Smooth muscle cell (in vitro differentiated cells): ENCODE measurements at regions not wholly inside any gene's neighbourhood (a gene's known extent, or its start where the extent isn't known, plus 50 kb on each side); places are given as distances from the start of the nearest gene placed in this dataset.

Source experiments
- DNase-seq: peaks from one replicate; lab custom pipeline; 2025; ENCODE audit not compliant: unreplicated experiment; lab: John Stamatoyannopoulos, UW
- H2AFZ ChIP-seq: fragments of 200-600 bp; sonication (generic); 2 replicates; pipeline ENCODE4 v1.6.0; 2016; ENCODE audit warnings: antibody characterized with exemption, low read depth, mild to moderate bottlenecking
- H3F3A ChIP-seq: fragments of 200-600 bp; sonication (generic); 2 replicates; pipeline ENCODE4 v1.6.0; 2017; ENCODE audit warnings: antibody characterized with exemption, low read depth
- H3K27ac ChIP-seq: fragments of 200-600 bp; sonication (generic); 2 replicates; pipeline ENCODE4 v1.5.1; 2016; ENCODE audit warnings: low read depth, mild to moderate bottlenecking
- H3K27me3 ChIP-seq: fragments of 200-600 bp; sonication (generic); 2 replicates; pipeline ENCODE4 v1.6.1; 2016; ENCODE audit warnings: low read depth, mild to moderate bottlenecking
- H3K36me3 ChIP-seq: fragments of 200-600 bp; sonication (generic); 2 replicates; pipeline ENCODE4 v1.5.1; 2016; ENCODE audit warnings: low read depth
- H3K4me1 ChIP-seq: fragments of 200-600 bp; sonication (generic); 2 replicates; pipeline ENCODE4 v1.5.1; 2016; ENCODE audit warnings: low read depth
- H3K4me2 ChIP-seq: fragments of 200-600 bp; sonication (generic); 2 replicates; pipeline ENCODE4 v1.6.0; 2016; ENCODE audit warnings: mild to moderate bottlenecking
- H3K4me3 ChIP-seq: fragments of 200-600 bp; sonication (generic); 2 replicates; pipeline ENCODE4 v1.5.1; 2016; ENCODE audit warnings: mild to moderate bottlenecking
- H3K79me2 ChIP-seq: fragments of 200-600 bp; sonication (generic); 2 replicates; pipeline ENCODE4 v1.6.0; 2016; ENCODE audit warnings: low read depth, mild to moderate bottlenecking
- H3K9ac ChIP-seq: fragments of 200-600 bp; sonication (generic); 2 replicates; pipeline ENCODE4 v1.6.0; 2016; ENCODE audit warnings: low read depth
- H3K9me3 ChIP-seq: fragments of 200-600 bp; sonication (generic); replicated peaks from 2 replicates; pipeline ENCODE4 v1.5.1; 2016; ENCODE audit warnings: low read depth
- H4K20me1 ChIP-seq: fragments of 200-600 bp; sonication (generic); 2 replicates; pipeline ENCODE4 v1.6.0; 2016; ENCODE audit warnings: low read depth
- CTCF ChIP-seq: fragments of 200-600 bp; sonication (generic); IDR thresholded peaks from 2 replicates; pipeline ENCODE4 v1.5.1; 2017; ENCODE audit warnings: borderline replicate concordance, mild to moderate bottlenecking, antibody characterized with exemption; ENCODE audit not compliant: insufficient read depth, poor library complexity, severe bottlenecking
- WGBS: methylation state at CpG from one replicate; pipeline ENCODE4 v1.1.7; 2016; ENCODE audit warnings: low lambda C conversion rate; 5-methylcytosine and 5-hydroxymethylcytosine counted together

GRCh38 chr5:153187503-153187902 lies 303.0 kb upstream of the GRIA1 start:
- Histone ChIP-seq H3K4me3 (no peak overlapping the region), H3K27me3 (no peaks in the 10 kb centered on the region), H2AFZ (no peak overlapping the region), H3K4me2 (no peak overlapping the region), H3K9me3 (no peaks in the 10 kb centered on the region), H3K79me2 (no peaks in the 10 kb centered on the region), H3K4me1 (no peaks in the 10 kb centered on the region), H3F3A (no peaks in the 10 kb centered on the region), H3K9ac (no peak overlapping the region), H4K20me1 (no peaks in the 10 kb centered on the region), H3K36me3 (no peaks in the 10 kb centered on the region), H3K27ac (no peak overlapping the region)
- no peak for DNase-seq
- 45% methylated on average over 1 of the region's 1 CpG for WGBS
- no peak for TF ChIP-seq CTCF

DNA sequence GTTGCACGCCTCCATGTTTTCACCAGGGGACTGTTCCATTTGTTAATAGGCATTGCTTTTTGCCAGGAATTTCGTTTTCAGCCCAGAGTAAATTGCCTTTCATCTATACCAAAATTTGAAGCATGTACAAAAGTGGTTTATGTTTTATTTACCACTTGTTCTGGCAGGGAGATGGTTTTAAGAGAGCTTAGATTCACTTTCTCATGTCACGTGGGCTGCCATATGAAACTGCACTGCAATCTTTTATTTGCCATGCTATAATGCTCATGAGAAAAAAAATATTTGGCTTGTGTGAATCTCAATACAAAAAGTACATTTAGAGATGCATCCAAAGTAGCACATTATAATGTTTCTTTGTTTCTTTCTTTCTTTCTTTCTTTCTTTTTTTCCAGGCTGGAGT lies 284.1 kb upstream of the GRIA1 start:
- peaks cover 3% of the 10 kb centered on the region for H3K4me1 ChIP-seq

DNA sequence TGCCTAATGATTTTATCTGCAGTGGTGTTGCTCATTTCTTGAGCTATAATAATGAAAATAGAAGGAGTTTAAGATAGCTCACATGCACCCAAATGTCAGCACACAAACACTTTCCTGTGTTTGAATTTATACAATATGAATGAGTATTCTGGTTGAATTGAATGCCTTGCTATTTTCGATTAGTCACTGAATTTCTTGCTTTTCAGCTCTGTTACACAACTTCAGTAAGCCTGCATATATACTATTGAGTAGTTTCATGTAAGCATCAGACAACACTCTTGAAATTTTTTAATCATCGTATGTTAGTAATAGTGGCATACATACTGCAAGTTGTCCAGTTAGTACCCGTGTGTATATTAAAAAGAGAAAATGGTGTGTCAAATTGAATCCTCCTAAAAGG lies 281.5 kb upstream of the GRIA1 start:
- H3K4me1 ChIP-seq = peaks cover 6% of the 10 kb centered on the region
- no peak overlapping the region for H3K9ac ChIP-seq
- H3K27me3 ChIP-seq = no peaks in the 10 kb centered on the region
- no peak overlapping the region for H3K4me2 ChIP-seq
- H4K20me1 ChIP-seq = no peaks in the 10 kb centered on the region
- no peak overlapping the region for H3K4me3 ChIP-seq
- no peaks in the 10 kb centered on the region for H3F3A ChIP-seq
- H2AFZ ChIP-seq = no peak overlapping the region
- no peaks in the 10 kb centered on the region for H3K9me3 ChIP-seq
- no peak overlapping the region for H3K27ac ChIP-seq
- DNase-seq = no peak
- 94% methylated on average over 3 of the region's 3 CpGs for WGBS
- H3K36me3 ChIP-seq = no peaks in the 10 kb centered on the region
- H3K79me2 ChIP-seq = no peaks in the 10 kb centered on the region
- TF ChIP-seq CTCF = no peak

More for the DNA sequence above, 284.1 kb upstream of the GRIA1 start:
- H3K4me3 ChIP-seq = no peak overlapping the region
- H3K9ac ChIP-seq = no peak overlapping the region
- TF ChIP-seq CTCF = no peak
- no peak overlapping the region for H3K4me2 ChIP-seq
- H3K9me3 ChIP-seq = no peaks in the 10 kb centered on the region
- 81% methylated on average over 3 of the region's 3 CpGs for WGBS
- H3K27me3 ChIP-seq = no peaks in the 10 kb centered on the region
- DNase-seq = no peak
- H3F3A ChIP-seq = no peaks in the 10 kb centered on the region
- no peak overlapping the region for H3K27ac ChIP-seq
- H3K36me3 ChIP-seq = no peaks in the 10 kb centered on the region
- H4K20me1 ChIP-seq = no peaks in the 10 kb centered on the region
- no peaks in the 10 kb centered on the region for H3K79me2 ChIP-seq
- H2AFZ ChIP-seq = no peak overlapping the region

DNA sequence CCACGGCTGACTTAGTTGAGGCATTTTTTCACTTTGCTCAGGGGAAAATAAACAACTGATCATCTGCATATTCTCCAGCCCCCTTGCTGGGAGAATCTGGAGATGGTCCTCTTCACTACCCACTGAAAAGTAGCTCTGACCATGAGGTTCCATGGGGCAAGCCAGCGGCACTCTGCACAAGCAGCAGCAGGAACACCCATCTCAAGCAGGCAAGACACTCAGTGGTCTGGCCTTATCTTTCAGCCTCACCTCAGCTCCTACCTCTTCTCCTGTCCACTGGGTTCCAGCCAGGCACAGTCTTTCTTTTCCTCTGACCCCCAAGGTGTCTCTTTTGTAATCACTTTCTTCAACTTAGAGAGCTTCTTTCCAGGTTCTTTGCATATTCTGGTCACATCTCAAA lies 280.8 kb upstream of the GRIA1 start:
- no peak overlapping the region for H3K4me2 ChIP-seq
- H4K20me1 ChIP-seq = no peaks in the 10 kb centered on the region
- H3K4me1 ChIP-seq = peaks cover 6% of the 10 kb centered on the region
- WGBS = 81% methylated on average over 2 of the region's 2 CpGs
- no peaks in the 10 kb centered on the region for H3F3A ChIP-seq
- H3K79me2 ChIP-seq = no peaks in the 10 kb centered on the region
- H3K9ac ChIP-seq = no peak overlapping the region
- TF ChIP-seq CTCF = no peak
- no peaks in the 10 kb centered on the region for H3K36me3 ChIP-seq
- H3K4me3 ChIP-seq = no peak overlapping the region
- H3K9me3 ChIP-seq = no peaks in the 10 kb centered on the region
- H3K27me3 ChIP-seq = no peaks in the 10 kb centered on the region
- H2AFZ ChIP-seq = no peak overlapping the region
- DNase-seq = no peak
- no peak overlapping the region for H3K27ac ChIP-seq
